Lower lobe of right lung (tissue), 2 donors: ENCODE measurements at regions not wholly inside any gene's neighbourhood (a gene's known extent, or its start where the extent isn't known, plus 50 kb on each side); places are given as distances from the start of the nearest gene placed in this dataset.

Source experiments
- ATAC-seq, 2 donors: fragments of 200-7000 bp; cut with Tn5 transposase; one replicate each; pipeline ENCODE4 v1.9.1; 2020 to 2022; ENCODE audit warnings: mild to moderate bottlenecking in 2 of 2, moderate library complexity in 2 of 2
- DNase-seq: peaks from one replicate; pipeline ENCODE4 v3.0.0-alpha.2; 2020
- H3K27ac ChIP-seq: fragments of 200-600 bp; one replicate; pipeline ENCODE4 v1.8.0; 2022
- H3K27me3 ChIP-seq: fragments of 200-600 bp; one replicate; pipeline ENCODE4 v1.8.0; 2022; ENCODE audit warnings: low read depth
- H3K36me3 ChIP-seq: fragments of 200-600 bp; one replicate; pipeline ENCODE4 v1.8.0; 2022; ENCODE audit warnings: mild to moderate bottlenecking
- H3K4me1 ChIP-seq: fragments of 200-600 bp; one replicate; pipeline ENCODE4 v1.8.0; 2022
- H3K4me3 ChIP-seq: fragments of 200-600 bp; one replicate; pipeline ENCODE4 v1.8.0; 2022; ENCODE audit warnings: mild to moderate bottlenecking
- H3K9me3 ChIP-seq: fragments of 200-600 bp; one replicate; pipeline ENCODE4 v1.8.0; 2022
- intact Hi-C: fragments of 100-400 bp; cut with DNase I; formaldehyde crosslinking; loops from one replicate; pipeline ENCODE4 v1.11.0; 2022
- TF ChIP-seq, protein P1 (sequence below): fragments of 200-600 bp; IDR thresholded peaks from one replicate; pipeline ENCODE4 v1.8.0; 2022; ENCODE audit warnings: antibody characterized with exemption, mild to moderate bottlenecking
- donor health status: DM: no; HTN: yes; CAD: no; lungs with severe emphysema.

DNA sequence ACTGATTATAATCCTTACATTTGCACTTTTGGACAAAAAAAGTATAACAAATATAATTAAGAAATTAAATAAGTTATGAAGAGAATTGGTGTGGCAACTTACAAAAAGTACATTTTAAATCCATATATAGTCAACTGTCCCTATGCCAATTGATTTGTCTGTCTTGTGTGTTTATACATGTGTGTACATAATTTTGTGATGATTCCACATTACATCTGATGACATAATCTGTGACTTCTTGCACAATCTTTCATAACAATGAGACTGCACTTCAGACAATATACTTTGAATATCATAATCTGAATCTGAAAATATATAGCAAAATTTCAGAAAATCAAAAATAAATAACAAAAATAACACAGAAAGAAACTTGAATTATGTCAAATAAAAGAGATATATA lies 953.4 kb downstream of the FAT4 start:
- DNase-seq: no peak
- intact Hi-C loops: no loop called here
- no peaks in the 10 kb centered on the region for H3K27me3 ChIP-seq
- TF ChIP-seq, protein P1, sequence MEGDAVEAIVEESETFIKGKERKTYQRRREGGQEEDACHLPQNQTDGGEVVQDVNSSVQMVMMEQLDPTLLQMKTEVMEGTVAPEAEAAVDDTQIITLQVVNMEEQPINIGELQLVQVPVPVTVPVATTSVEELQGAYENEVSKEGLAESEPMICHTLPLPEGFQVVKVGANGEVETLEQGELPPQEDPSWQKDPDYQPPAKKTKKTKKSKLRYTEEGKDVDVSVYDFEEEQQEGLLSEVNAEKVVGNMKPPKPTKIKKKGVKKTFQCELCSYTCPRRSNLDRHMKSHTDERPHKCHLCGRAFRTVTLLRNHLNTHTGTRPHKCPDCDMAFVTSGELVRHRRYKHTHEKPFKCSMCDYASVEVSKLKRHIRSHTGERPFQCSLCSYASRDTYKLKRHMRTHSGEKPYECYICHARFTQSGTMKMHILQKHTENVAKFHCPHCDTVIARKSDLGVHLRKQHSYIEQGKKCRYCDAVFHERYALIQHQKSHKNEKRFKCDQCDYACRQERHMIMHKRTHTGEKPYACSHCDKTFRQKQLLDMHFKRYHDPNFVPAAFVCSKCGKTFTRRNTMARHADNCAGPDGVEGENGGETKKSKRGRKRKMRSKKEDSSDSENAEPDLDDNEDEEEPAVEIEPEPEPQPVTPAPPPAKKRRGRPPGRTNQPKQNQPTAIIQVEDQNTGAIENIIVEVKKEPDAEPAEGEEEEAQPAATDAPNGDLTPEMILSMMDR: no peak
- no peaks in the 10 kb centered on the region for H3K4me1 ChIP-seq
- no peaks in the 10 kb centered on the region for H3K36me3 ChIP-seq
- no peaks in the 10 kb centered on the region for H3K9me3 ChIP-seq
- H3K27ac ChIP-seq: no peak overlapping the region
- no peak for ATAC-seq
- no peak overlapping the region for H3K4me3 ChIP-seq

DNA sequence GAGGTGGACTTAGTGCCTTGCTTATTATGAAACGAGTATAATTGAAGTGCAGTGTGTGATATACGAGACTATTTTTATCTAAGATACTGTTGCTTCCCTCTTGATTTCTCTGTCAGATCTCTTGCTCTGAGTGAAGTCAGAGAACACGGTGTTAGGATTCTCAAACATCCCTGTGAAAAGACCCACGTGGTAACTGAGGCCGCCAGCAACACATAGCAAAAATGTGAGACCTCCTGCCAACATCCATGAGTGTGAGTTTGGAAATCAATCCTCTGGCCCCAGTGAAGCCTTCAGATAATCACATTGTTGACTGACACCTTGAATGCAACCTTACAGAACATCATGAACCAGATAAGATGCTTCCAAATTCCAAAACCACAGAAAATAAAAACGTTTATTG lies 954.4 kb downstream of the FAT4 start:
- Histone ChIP-seq H3K9me3 (no peaks in the 10 kb centered on the region), H3K4me1 (no peaks in the 10 kb centered on the region), H3K36me3 (no peaks in the 10 kb centered on the region), H3K4me3 (no peak overlapping the region), H3K27me3 (no peaks in the 10 kb centered on the region), H3K27ac (no peak overlapping the region)
- ATAC-seq (no peak), DNase-seq (no peak)
- TF ChIP-seq, protein P1: no peak
- intact Hi-C loops: no loop called here

DNA sequence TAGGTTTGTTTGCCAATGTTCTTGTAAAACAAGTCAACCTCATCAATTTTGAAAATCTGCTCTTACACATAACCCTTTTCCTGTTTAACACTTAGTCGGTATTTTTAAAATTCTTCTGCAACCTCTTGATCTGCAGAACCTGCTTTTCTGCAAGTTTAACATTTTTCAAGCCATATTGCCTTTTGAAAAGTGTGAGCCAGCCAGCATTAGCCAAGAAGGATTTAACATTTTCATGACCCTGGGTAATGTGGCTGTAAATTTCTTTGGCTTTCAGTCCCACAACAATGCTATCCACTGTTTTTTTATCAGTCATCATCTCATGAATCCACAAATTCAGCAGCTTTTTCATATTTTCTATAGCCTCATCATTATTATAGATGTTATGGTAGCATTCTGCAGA lies 956.5 kb downstream of the FAT4 start:
- intact Hi-C loops: no loop called here
- DNase-seq (no peak), ATAC-seq (no peak)
- H3K9me3 ChIP-seq: no peaks in the 10 kb centered on the region
- H3K27me3 ChIP-seq: no peaks in the 10 kb centered on the region
- TF ChIP-seq, protein P1: no peak
- H3K27ac ChIP-seq: no peak overlapping the region
- no peaks in the 10 kb centered on the region for H3K4me1 ChIP-seq
- H3K4me3 ChIP-seq: no peak overlapping the region
- H3K36me3 ChIP-seq: no peaks in the 10 kb centered on the region

DNA sequence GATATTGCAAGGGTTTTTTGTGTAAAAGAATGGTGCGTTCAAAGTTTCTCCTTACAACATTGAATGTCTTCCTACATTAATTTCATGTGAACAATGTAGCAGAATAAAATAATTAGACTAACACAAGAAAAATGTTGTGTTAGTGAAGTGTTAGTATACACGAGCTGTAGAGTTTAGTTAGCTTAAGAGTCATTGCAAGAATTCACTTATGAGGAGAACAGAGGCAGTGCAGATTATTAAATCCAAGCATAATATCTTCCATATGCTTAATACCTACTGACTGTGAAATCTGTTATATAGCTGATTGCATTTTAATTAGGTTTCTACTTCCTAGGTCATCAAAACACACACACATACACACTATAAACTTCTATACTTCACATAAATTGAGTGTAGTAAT lies 959.0 kb downstream of the FAT4 start:
- TF ChIP-seq, protein P1: no peak
- Histone ChIP-seq H3K4me1 (no peaks in the 10 kb centered on the region), H3K4me3 (no peak overlapping the region), H3K27ac (no peak overlapping the region), H3K36me3 (no peaks in the 10 kb centered on the region), H3K9me3 (no peaks in the 10 kb centered on the region), H3K27me3 (no peaks in the 10 kb centered on the region)
- no peak for ATAC-seq
- DNase-seq: no peak
- intact Hi-C loops: no loop called here

DNA sequence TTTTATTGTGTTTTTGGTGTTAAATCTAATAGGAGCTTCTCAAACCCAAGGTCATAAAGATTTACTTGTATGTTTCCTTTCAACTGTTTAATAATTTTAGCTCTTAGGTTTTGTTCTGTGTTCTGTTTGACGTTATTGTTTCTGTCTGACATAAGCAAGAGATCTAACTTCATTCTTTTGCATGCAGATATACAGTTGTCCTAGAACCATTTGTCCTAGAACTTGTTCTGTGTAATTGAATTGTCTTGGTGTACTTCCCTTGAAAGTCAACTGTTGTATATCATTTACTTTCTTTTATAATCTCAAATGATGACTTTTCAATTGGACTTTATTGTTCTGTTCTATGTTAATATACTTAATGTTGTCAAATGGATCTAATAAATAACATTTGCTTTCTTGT lies 977.1 kb downstream of the FAT4 start:
- intact Hi-C loops: no loop called here
- no peaks in the 10 kb centered on the region for H3K36me3 ChIP-seq
- ATAC-seq: no peak
- no peak for DNase-seq
- TF ChIP-seq, protein P1: no peak
- H3K27me3 ChIP-seq: no peaks in the 10 kb centered on the region
- no peaks in the 10 kb centered on the region for H3K9me3 ChIP-seq
- no peak overlapping the region for H3K27ac ChIP-seq
- H3K4me3 ChIP-seq: no peak overlapping the region
- H3K4me1 ChIP-seq: no peaks in the 10 kb centered on the region

DNA sequence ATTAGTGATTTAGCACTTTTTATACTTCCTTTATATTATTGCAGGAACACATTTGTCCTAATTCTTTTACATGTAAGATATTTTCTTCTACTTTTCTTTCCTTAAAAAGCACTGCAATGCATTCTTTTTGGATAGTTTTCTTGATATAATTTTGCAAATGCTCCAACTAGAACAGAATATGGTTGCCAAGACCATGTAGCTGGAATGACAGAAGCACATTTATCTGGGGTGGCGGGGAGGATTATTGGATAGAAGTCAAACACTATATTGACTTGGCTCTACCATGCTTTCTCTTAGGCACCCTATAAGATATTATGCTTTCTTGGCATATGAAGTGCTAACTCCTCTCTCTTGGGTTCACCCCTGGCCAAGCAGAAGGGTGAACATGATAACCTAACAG lies 983.5 kb downstream of the FAT4 start:
- H3K4me3 ChIP-seq: no peak overlapping the region
- H3K27me3 ChIP-seq: no peaks in the 10 kb centered on the region
- H3K27ac ChIP-seq: no peak overlapping the region
- H3K36me3 ChIP-seq: no peaks in the 10 kb centered on the region
- no peak for DNase-seq
- no peak for ATAC-seq
- H3K4me1 ChIP-seq: no peaks in the 10 kb centered on the region
- intact Hi-C loops: no loop called here
- H3K9me3 ChIP-seq: peaks cover 6% of the 10 kb centered on the region
- TF ChIP-seq, protein P1: no peak
